Activated T-cell treated with anti-CD3 and anti-CD28 coated beads for 48 hours (primary cell): ENCODE measurements at regions not wholly inside any gene's neighbourhood (a gene's known extent, or its start where the extent isn't known, plus 50 kb on each side); places are given as distances from the start of the nearest gene placed in this dataset.

Source experiments
- DNase-seq: peaks from one replicate; pipeline ENCODE4 v3.0.0-alpha.2; 2020; ENCODE audit warnings: low read depth

GRCh38 chr12:60042835-60043234 is 447.0 kb downstream of the SLC16A7 start:
- no peak for DNase-seq

GRCh38 chr12:60043236-60043635 is 447.4 kb downstream of the SLC16A7 start:
- no peak for DNase-seq

GRCh38 chr12:60052483-60052882 is 456.7 kb downstream of the SLC16A7 start:
- DNase-seq: no peak

- no peak for DNase-seq
Observed at GRCh38 chr12:60059180-60059579, 463.4 kb downstream of the SLC16A7 start.

- DNase-seq: no peak
Observed at GRCh38 chr12:60066655-60067054, 470.8 kb downstream of the SLC16A7 start.

GRCh38 chr12:60070552-60070951 is 474.7 kb downstream of the SLC16A7 start:
- no peak for DNase-seq

GRCh38 chr12:60071759-60072191 is 475.9 kb downstream of the SLC16A7 start:
- no peak for DNase-seq

- DNase-seq: no peak
Observed at GRCh38 chr12:60072911-60073310, 477.1 kb downstream of the SLC16A7 start.

- DNase-seq: no peak
Observed at GRCh38 chr12:60075091-60075490, 479.3 kb downstream of the SLC16A7 start.

- DNase-seq: no peak
Observed at GRCh38 chr12:60078026-60078425, 482.2 kb downstream of the SLC16A7 start.

- no peak for DNase-seq
Observed at GRCh38 chr12:60093428-60093827, 497.6 kb downstream of the SLC16A7 start.

GRCh38 chr12:60094436-60094835 is 498.6 kb downstream of the SLC16A7 start:
- DNase-seq: no peak

GRCh38 chr12:60096727-60097126 is 500.9 kb downstream of the SLC16A7 start:
- no peak for DNase-seq

- DNase-seq: no peak
Observed at GRCh38 chr12:60100160-60100559, 504.3 kb downstream of the SLC16A7 start.

- no peak for DNase-seq
Observed at GRCh38 chr12:60100852-60101251, 505.0 kb downstream of the SLC16A7 start.

GRCh38 chr12:60101715-60102114 is 505.9 kb downstream of the SLC16A7 start:
- DNase-seq: no peak

GRCh38 chr12:60106214-60106613 is 510.4 kb downstream of the SLC16A7 start:
- no peak for DNase-seq

GRCh38 chr12:60107992-60108391 is 512.2 kb downstream of the SLC16A7 start:
- no peak for DNase-seq

GRCh38 chr12:60112063-60112462 is 516.2 kb downstream of the SLC16A7 start:
- no peak for DNase-seq

- no peak for DNase-seq
Observed at GRCh38 chr12:60112763-60113162, 516.9 kb downstream of the SLC16A7 start.

GRCh38 chr12:60114169-60114568 is 518.3 kb downstream of the SLC16A7 start:
- no peak for DNase-seq

GRCh38 chr12:60119327-60119726 is 523.5 kb downstream of the SLC16A7 start:
- no peak for DNase-seq

- DNase-seq: no peak
Observed at GRCh38 chr12:60120199-60120598, 524.4 kb downstream of the SLC16A7 start.

GRCh38 chr12:60123557-60123956 is 527.7 kb downstream of the SLC16A7 start:
- DNase-seq: no peak

GRCh38 chr12:60137513-60137912 is 541.7 kb downstream of the SLC16A7 start:
- no peak for DNase-seq
